HCT116 (cell line): ENCODE measurements at regions not wholly inside any gene's neighbourhood (a gene's known extent, or its start where the extent isn't known, plus 50 kb on each side); places are given as distances from the start of the nearest gene placed in this dataset.

ENCODE experiments used
- ATAC-seq: fragments of 200-7000 bp; cut with Tn5 transposase; 2 replicates; pipeline ENCODE4 v1.9.1; 2020; ENCODE audit warnings: mild to moderate bottlenecking, moderate library complexity
- BruUV-seq: library from RNA; stranded (reverse); fragments of 400-500 nt; replicated peaks from 2 replicates; lab custom pipeline; 2021; lab: Mats Ljungman, UMichigan
- CTCF ChIA-PET: fragments of 300-600 bp; sonication (Branson Sonifier 250); formaldehyde crosslinking; loops from one replicate; lab custom pipeline; 2021; ENCODE audit warnings: antibody characterized with exemption; lab: Charles Lee
- POLR2A ChIA-PET: fragments of 300-600, 350-600 bp; sonication (Branson Sonifier 250); formaldehyde crosslinking; loops from one replicate; lab custom pipeline; 2021; ENCODE audit warnings: antibody characterized with exemption; lab: Charles Lee
- RAD21 ChIA-PET, 2 experiments: fragments of 300-600 bp; sonication (Branson Sonifier 250); formaldehyde crosslinking; loops; one replicate each; lab custom pipeline; 2023; ENCODE audit warnings: low total read pairs in 2 of 2; ENCODE audit not compliant: uncharacterized antibody in 2 of 2, unreplicated experiment in 2 of 2, low non-redundant PET in 1 of 2; lab: Charles Lee
- DNase-seq: peaks from one replicate; pipeline ENCODE4 v3.0.0-alpha.2; 2010; ENCODE audit warnings: low read depth, low spot score
- H2AFZ ChIP-seq: fragments of 200-600 bp; shearing (Covaris generic), sonication (generic); 2 replicates; pipeline ENCODE4 v1.6.1; 2017; ENCODE audit warnings: low read depth, mixed run types, mixed read lengths, antibody characterized with exemption, low read length; ENCODE audit not compliant: poor library complexity, severe bottlenecking
- H3K27ac ChIP-seq: 2 replicates; pipeline ENCODE4 v1.5.1; 2012; ENCODE audit warnings: low read depth, low read length
- H3K27me3 ChIP-seq: fragments of 200-600 bp; sonication (generic); 2 replicates; pipeline ENCODE4 v1.6.1; 2016; ENCODE audit warnings: mixed run types, low read length, mixed read lengths; ENCODE audit not compliant: insufficient read depth
- H3K36me3 ChIP-seq, 2 experiments: fragments of 200-500 bp in 1 of 2; fragments of 200-600 bp in 1 of 2; sonication (Bioruptor generic) in 1 of 2; sonication (generic) in 1 of 2; 2 replicates each; pipeline versions ENCODE4 v1.5.1 to v1.6.1; 2014 to 2016; ENCODE audit warnings: low read length in 2 of 2, inconsistent platforms in 1 of 2, mixed read lengths in 1 of 2, mixed run types in 1 of 2; ENCODE audit not compliant: insufficient read depth in 2 of 2, control insufficient read depth in 1 of 2
- H3K4me1 ChIP-seq, 2 experiments: fragments of 200-600 bp in 1 of 2; sonication (generic) in 1 of 2; 2 replicates each; pipeline versions ENCODE4 v1.5.1 to v1.6.1; 2012 to 2017; ENCODE audit warnings: low read length in 2 of 2, inconsistent platforms in 1 of 2, mild to moderate bottlenecking in 1 of 2, mixed read lengths in 1 of 2, mixed run types in 1 of 2, moderate library complexity in 1 of 2; ENCODE audit not compliant: insufficient read depth in 2 of 2, control insufficient read depth in 1 of 2
- H3K4me2 ChIP-seq: fragments of 200-600 bp; sonication (generic); 2 replicates; pipeline ENCODE4 v1.6.1; 2017; ENCODE audit warnings: mixed run types, low read length, mixed read lengths
- H3K4me3 ChIP-seq, 2 experiments: fragments of 200-600 bp in 1 of 2; sonication (generic) in 1 of 2; replicated peaks in 1 of 2; 2 replicates each; pipeline ENCODE4 v1.5.1; 2011 to 2016; ENCODE audit warnings: low read length in 2 of 2, control low read depth in 1 of 2, low read depth in 1 of 2, mild to moderate bottlenecking in 1 of 2, mixed read lengths in 1 of 2, mixed run types in 1 of 2
- H3K79me2 ChIP-seq: fragments of 200-600 bp; sonication (generic); 2 replicates; pipeline ENCODE4 v1.6.1; 2017; ENCODE audit warnings: mild to moderate bottlenecking, mixed run types, low read length, moderate library complexity, mixed read lengths; ENCODE audit not compliant: insufficient read depth
- H3K9ac ChIP-seq: fragments of 200-600 bp; sonication (generic); 2 replicates; pipeline ENCODE4 v1.6.1; 2016; ENCODE audit warnings: low read length, mixed read lengths
- H3K9me2 ChIP-seq: fragments of 200-600 bp; sonication (generic), shearing (Covaris generic); 2 replicates; pipeline ENCODE4 v1.6.1; 2017; ENCODE audit warnings: mixed run types, mild to moderate bottlenecking, moderate library complexity; ENCODE audit not compliant: insufficient read depth
- H3K9me3 ChIP-seq, 2 experiments: fragments of 200-500 bp in 1 of 2; fragments of 200-600 bp in 1 of 2; sonication (Bioruptor generic) in 1 of 2; sonication (generic) in 1 of 2; 2 replicates each; pipeline ENCODE4 v1.6.1; 2014 to 2017; ENCODE audit warnings: low read length in 2 of 2, mixed read lengths in 2 of 2, inconsistent platforms in 1 of 2, low read depth in 1 of 2, mild to moderate bottlenecking in 1 of 2, mixed run types in 1 of 2, moderate library complexity in 1 of 2; ENCODE audit not compliant: control insufficient read depth in 1 of 2, insufficient read depth in 1 of 2
- H4K20me1 ChIP-seq: fragments of 200-600 bp; sonication (generic), shearing (Covaris generic); 2 replicates; pipeline ENCODE4 v1.6.1; 2017; ENCODE audit warnings: mixed run types, mild to moderate bottlenecking, moderate library complexity; ENCODE audit not compliant: insufficient read depth
- CBX3 ChIP-seq: IDR thresholded peaks from 2 replicates; pipeline ENCODE4 v1.6.1; 2012; ENCODE audit warnings: low read depth
- CEBPB ChIP-seq: IDR thresholded peaks from 2 replicates; pipeline ENCODE4 v1.6.1; 2012; ENCODE audit warnings: low read depth
- ELF1 ChIP-seq: IDR thresholded peaks from 2 replicates; pipeline ENCODE4 v1.6.1; 2012; ENCODE audit warnings: low read depth, borderline replicate concordance
- EZH2 ChIP-seq: fragments of 200-600 bp; sonication (generic); IDR thresholded peaks from 2 replicates; pipeline ENCODE4 v1.6.1; 2017; ENCODE audit warnings: antibody characterized with exemption, mixed run types
- JUND ChIP-seq: IDR thresholded peaks from 2 replicates; pipeline ENCODE4 v1.6.1; 2012
- POLR2A ChIP-seq: IDR thresholded peaks from 2 replicates; pipeline ENCODE4 v1.7.0; 2011; ENCODE audit warnings: borderline replicate concordance; ENCODE audit not compliant: insufficient read depth, insufficient read length; ENCODE audit errors: extremely low read depth
- POLR2AphosphoS5 ChIP-seq: IDR thresholded peaks from 2 replicates; pipeline ENCODE4 v1.6.1; 2011; ENCODE audit warnings: mild to moderate bottlenecking, low read depth, low read length, moderate library complexity
- RAD21 ChIP-seq: IDR thresholded peaks from 2 replicates; pipeline ENCODE4 v1.6.1; 2012; ENCODE audit warnings: low read depth, mild to moderate bottlenecking
- SIN3A ChIP-seq: IDR thresholded peaks from 2 replicates; pipeline ENCODE4 v1.6.1; 2012; ENCODE audit warnings: low read depth
- SP1 ChIP-seq: IDR thresholded peaks from 2 replicates; pipeline ENCODE4 v1.6.1; 2012; ENCODE audit warnings: low read depth
- TCF7L2 ChIP-seq: IDR thresholded peaks from 2 replicates; pipeline ENCODE4 v1.7.0; 2011; ENCODE audit warnings: borderline replicate concordance, inconsistent platforms; ENCODE audit not compliant: insufficient read depth, insufficient read length; ENCODE audit errors: extremely low read depth
- YY1 ChIP-seq: IDR thresholded peaks from 2 replicates; pipeline ENCODE4 v1.6.1; 2011; ENCODE audit warnings: low read length, low read depth, moderate library complexity, mild to moderate bottlenecking; ENCODE audit not compliant: insufficient replicate concordance; ENCODE audit errors: extremely low read depth
- ZFX ChIP-seq: fragments of 450-650 bp; IDR thresholded peaks from 2 replicates; pipeline ENCODE4 v1.6.1; 2017
- ZNF274 ChIP-seq: fragments of 200-500 bp; sonication (Bioruptor generic); IDR thresholded peaks from 2 replicates; pipeline ENCODE4 v1.6.1; 2014; ENCODE audit warnings: mild to moderate bottlenecking, low read depth, low read length, inconsistent platforms
- intact Hi-C: fragments of 100-400 bp; cut with micrococcal nuclease; formaldehyde crosslinking; loops from 2 replicates; pipeline ENCODE4 v1.10.0; 2022
- TF ChIP-seq, protein P1 (sequence below), 3 experiments: fragments of 200-600 bp in 1 of 3; sonication (generic) in 1 of 3; IDR thresholded peaks in 2 of 3; conservative IDR thresholded peaks in 1 of 3; 2 replicates each; pipeline ENCODE4 v1.5.1; 2012 to 2017; ENCODE audit warnings: low read depth in 2 of 3, low read length in 2 of 3, antibody characterized with exemption in 1 of 3, borderline replicate concordance in 1 of 3, control low read depth in 1 of 3, mild to moderate bottlenecking in 1 of 3, mixed read lengths in 1 of 3, mixed run types in 1 of 3, moderate library complexity in 1 of 3; ENCODE audit not compliant: insufficient read depth in 1 of 3
- TF ChIP-seq, protein P2 (sequence below): IDR thresholded peaks from 2 replicates; pipeline ENCODE4 v1.6.1; 2012
- TF ChIP-seq, protein P3 (sequence below): IDR thresholded peaks from 2 replicates; pipeline ENCODE4 v1.6.1; 2012
- TF ChIP-seq, protein P4 (sequence below): IDR thresholded peaks from 2 replicates; pipeline ENCODE4 v1.6.1; 2012; ENCODE audit warnings: low read depth
- TF ChIP-seq, protein P5 (sequence below): IDR thresholded peaks from 2 replicates; pipeline ENCODE4 v1.6.1; 2011; ENCODE audit warnings: mild to moderate bottlenecking, low read length, moderate library complexity; ENCODE audit not compliant: insufficient replicate concordance; ENCODE audit errors: extremely low read depth

DNA sequence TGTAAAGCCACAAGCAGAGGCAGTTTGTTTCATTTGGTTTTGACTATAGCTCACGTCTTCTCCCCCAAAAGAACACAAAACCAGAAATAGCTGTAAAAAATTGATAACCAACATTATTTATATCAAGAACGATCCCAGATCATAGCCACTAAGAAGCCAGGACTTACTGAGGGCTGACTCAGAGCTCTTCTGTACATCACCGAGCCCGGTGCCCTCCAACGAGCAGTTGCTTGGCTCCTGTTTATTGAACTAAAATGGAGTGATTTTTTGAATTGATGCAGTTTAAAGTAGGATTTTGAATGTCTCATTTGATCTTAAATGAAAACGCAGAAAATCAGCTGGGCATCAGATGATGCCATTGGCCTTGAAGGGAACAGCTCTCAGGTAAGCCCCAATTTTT lies 343.3 kb downstream of the INSIG2 start:
- intact Hi-C loops: no loop called here
- Histone ChIP-seq H3K4me1 (peaks cover 0 to 20% of the 10 kb centered on the region in 2 experiments; a peak in 2 of 4 replicates), H3K9me3 (peaks cover 0 to 8% of the 10 kb centered on the region in 2 experiments; a peak in 1 of 4 replicates), H3K27ac (no peak overlapping the region), H3K4me3 (no peak overlapping the region), H3K27me3 (no peaks in the 10 kb centered on the region), H4K20me1 (no peaks in the 10 kb centered on the region), H3K36me3 (no peaks in the 10 kb centered on the region), H3K4me2 (no peak overlapping the region), H2AFZ (no peak overlapping the region), H3K9ac (no peak overlapping the region), H3K9me2 (no peaks in the 10 kb centered on the region), H3K79me2 (no peaks in the 10 kb centered on the region)
- TF ChIP-seq RAD21 (no peak), SP1 (no peak), JUND (no peak), SIN3A (no peak), CEBPB (no peak), POLR2AphosphoS5 (no peak), POLR2A (no peak), YY1 (no peak), EZH2 (no peak), TCF7L2 (no peak), ELF1 (no peak), ZNF274 (no peak), ZFX (no peak), CBX3 (no peak)
- TF ChIP-seq, protein P1, sequence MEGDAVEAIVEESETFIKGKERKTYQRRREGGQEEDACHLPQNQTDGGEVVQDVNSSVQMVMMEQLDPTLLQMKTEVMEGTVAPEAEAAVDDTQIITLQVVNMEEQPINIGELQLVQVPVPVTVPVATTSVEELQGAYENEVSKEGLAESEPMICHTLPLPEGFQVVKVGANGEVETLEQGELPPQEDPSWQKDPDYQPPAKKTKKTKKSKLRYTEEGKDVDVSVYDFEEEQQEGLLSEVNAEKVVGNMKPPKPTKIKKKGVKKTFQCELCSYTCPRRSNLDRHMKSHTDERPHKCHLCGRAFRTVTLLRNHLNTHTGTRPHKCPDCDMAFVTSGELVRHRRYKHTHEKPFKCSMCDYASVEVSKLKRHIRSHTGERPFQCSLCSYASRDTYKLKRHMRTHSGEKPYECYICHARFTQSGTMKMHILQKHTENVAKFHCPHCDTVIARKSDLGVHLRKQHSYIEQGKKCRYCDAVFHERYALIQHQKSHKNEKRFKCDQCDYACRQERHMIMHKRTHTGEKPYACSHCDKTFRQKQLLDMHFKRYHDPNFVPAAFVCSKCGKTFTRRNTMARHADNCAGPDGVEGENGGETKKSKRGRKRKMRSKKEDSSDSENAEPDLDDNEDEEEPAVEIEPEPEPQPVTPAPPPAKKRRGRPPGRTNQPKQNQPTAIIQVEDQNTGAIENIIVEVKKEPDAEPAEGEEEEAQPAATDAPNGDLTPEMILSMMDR (IDR thresholded peaks at IDR 0.05 in 2 of 3, conservative IDR thresholded peaks at IDR 0.05 in 1 of 3; ENCODE audit: borderline replicate concordance in 1 of 3, insufficient read depth in 1 of 3, low read depth in 2 of 3, low read length in 2 of 3): no peak
- TF ChIP-seq, protein P2, sequence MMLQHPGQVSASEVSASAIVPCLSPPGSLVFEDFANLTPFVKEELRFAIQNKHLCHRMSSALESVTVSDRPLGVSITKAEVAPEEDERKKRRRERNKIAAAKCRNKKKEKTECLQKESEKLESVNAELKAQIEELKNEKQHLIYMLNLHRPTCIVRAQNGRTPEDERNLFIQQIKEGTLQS: no peak
- TF ChIP-seq, protein P3, sequence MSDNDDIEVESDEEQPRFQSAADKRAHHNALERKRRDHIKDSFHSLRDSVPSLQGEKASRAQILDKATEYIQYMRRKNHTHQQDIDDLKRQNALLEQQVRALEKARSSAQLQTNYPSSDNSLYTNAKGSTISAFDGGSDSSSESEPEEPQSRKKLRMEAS: no peak
- TF ChIP-seq, protein P4, sequence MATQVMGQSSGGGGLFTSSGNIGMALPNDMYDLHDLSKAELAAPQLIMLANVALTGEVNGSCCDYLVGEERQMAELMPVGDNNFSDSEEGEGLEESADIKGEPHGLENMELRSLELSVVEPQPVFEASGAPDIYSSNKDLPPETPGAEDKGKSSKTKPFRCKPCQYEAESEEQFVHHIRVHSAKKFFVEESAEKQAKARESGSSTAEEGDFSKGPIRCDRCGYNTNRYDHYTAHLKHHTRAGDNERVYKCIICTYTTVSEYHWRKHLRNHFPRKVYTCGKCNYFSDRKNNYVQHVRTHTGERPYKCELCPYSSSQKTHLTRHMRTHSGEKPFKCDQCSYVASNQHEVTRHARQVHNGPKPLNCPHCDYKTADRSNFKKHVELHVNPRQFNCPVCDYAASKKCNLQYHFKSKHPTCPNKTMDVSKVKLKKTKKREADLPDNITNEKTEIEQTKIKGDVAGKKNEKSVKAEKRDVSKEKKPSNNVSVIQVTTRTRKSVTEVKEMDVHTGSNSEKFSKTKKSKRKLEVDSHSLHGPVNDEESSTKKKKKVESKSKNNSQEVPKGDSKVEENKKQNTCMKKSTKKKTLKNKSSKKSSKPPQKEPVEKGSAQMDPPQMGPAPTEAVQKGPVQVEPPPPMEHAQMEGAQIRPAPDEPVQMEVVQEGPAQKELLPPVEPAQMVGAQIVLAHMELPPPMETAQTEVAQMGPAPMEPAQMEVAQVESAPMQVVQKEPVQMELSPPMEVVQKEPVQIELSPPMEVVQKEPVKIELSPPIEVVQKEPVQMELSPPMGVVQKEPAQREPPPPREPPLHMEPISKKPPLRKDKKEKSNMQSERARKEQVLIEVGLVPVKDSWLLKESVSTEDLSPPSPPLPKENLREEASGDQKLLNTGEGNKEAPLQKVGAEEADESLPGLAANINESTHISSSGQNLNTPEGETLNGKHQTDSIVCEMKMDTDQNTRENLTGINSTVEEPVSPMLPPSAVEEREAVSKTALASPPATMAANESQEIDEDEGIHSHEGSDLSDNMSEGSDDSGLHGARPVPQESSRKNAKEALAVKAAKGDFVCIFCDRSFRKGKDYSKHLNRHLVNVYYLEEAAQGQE: no peak
- TF ChIP-seq, protein P5, sequence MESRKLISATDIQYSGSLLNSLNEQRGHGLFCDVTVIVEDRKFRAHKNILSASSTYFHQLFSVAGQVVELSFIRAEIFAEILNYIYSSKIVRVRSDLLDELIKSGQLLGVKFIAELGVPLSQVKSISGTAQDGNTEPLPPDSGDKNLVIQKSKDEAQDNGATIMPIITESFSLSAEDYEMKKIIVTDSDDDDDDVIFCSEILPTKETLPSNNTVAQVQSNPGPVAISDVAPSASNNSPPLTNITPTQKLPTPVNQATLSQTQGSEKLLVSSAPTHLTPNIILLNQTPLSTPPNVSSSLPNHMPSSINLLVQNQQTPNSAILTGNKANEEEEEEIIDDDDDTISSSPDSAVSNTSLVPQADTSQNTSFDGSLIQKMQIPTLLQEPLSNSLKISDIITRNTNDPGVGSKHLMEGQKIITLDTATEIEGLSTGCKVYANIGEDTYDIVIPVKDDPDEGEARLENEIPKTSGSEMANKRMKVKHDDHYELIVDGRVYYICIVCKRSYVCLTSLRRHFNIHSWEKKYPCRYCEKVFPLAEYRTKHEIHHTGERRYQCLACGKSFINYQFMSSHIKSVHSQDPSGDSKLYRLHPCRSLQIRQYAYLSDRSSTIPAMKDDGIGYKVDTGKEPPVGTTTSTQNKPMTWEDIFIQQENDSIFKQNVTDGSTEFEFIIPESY: no peak
- CTCF ChIA-PET: interaction anchor here (1.1 to 1.6 kb wide), 2 partner anchors 10 to 424 kb away, joined by 3 to 11 read pairs; no protein-coding TSS in a partner anchor
- no peak for ATAC-seq
- POLR2A ChIA-PET: no interaction called here
- no TSS peak for BruUV-seq
- RAD21 ChIA-PET: no interaction called here
- no peak for DNase-seq
